ENCODE measurements at regions not wholly inside any gene's neighbourhood (a gene's known extent, or its start where the extent isn't known, plus 50 kb on each side); places are given as distances from the start of the nearest gene placed in this dataset.

- DNase-seq: no peak
Measured at GRCh38 chr4:96598465-96598864, 758.6 kb downstream of the PDHA2 start.

- no peak for DNase-seq
Measured at GRCh38 chr4:96599752-96600151, 759.9 kb downstream of the PDHA2 start.

- DNase-seq: no peak
Measured at GRCh38 chr4:96602661-96603060, 762.8 kb downstream of the PDHA2 start.

GRCh38 chr4:96603641-96604040, 763.7 kb downstream of the PDHA2 start:
- no peak for DNase-seq

GRCh38 chr4:96606451-96606850, 766.6 kb downstream of the PDHA2 start:
- no peak for DNase-seq

GRCh38 chr4:96626023-96626422, 786.1 kb downstream of the PDHA2 start:
- no peak for DNase-seq

- DNase-seq: no peak
Measured at GRCh38 chr4:96630839-96631238, 790.9 kb downstream of the PDHA2 start.

- no peak for DNase-seq
Measured at GRCh38 chr4:96637971-96638412, 798.1 kb downstream of the PDHA2 start.

GRCh38 chr4:96639932-96640331, 800.0 kb downstream of the PDHA2 start:
- no peak for DNase-seq

- DNase-seq: no peak
Measured at GRCh38 chr4:96642490-96642889, 802.6 kb downstream of the PDHA2 start.

GRCh38 chr4:96646146-96646545, 806.3 kb downstream of the PDHA2 start:
- no peak for DNase-seq

- no peak for DNase-seq
Measured at GRCh38 chr4:96649536-96649935, 809.6 kb downstream of the PDHA2 start.

- DNase-seq: no peak
Measured at GRCh38 chr4:96652158-96652557, 812.3 kb downstream of the PDHA2 start.

GRCh38 chr4:96652821-96653220, 812.9 kb downstream of the PDHA2 start:
- no peak for DNase-seq

- DNase-seq: no peak
Measured at GRCh38 chr4:96654045-96654444, 814.2 kb downstream of the PDHA2 start.

- DNase-seq: no peak
Measured at GRCh38 chr4:96670381-96670780, 830.5 kb downstream of the PDHA2 start.

GRCh38 chr4:96675416-96675815, 835.5 kb downstream of the PDHA2 start:
- DNase-seq: no peak

GRCh38 chr4:96675896-96676295, 836.0 kb downstream of the PDHA2 start:
- no peak for DNase-seq

- no peak for DNase-seq
Measured at GRCh38 chr4:96676754-96677435, 837.0 kb downstream of the PDHA2 start.

GRCh38 chr4:96677499-96677898, 837.6 kb downstream of the PDHA2 start:
- DNase-seq: no peak

- no peak for DNase-seq
Measured at GRCh38 chr4:96681218-96681617, 841.3 kb downstream of the PDHA2 start.

GRCh38 chr4:96685691-96686090, 845.8 kb downstream of the PDHA2 start:
- DNase-seq: no peak

GRCh38 chr4:96691521-96691920, 851.6 kb downstream of the PDHA2 start:
- no peak for DNase-seq

GRCh38 chr4:96698831-96699230, 858.9 kb downstream of the PDHA2 start:
- DNase-seq: no peak

GRCh38 chr4:96703265-96703664, 863.4 kb downstream of the PDHA2 start:
- no peak for DNase-seq

Data from activated T-cell treated with anti-CD3 and anti-CD28 coated beads, Interleukin-2, amount 50 U/mL, for 48 hours (primary cell).